NT2/D1 (cell line): ENCODE measurements at regions not wholly inside any gene's neighbourhood (a gene's known extent, or its start where the extent isn't known, plus 50 kb on each side); places are given as distances from the start of the nearest gene placed in this dataset.
"Not testable (repeated sequence)": the region's sequence is repeated elsewhere in the genome, so short reads cannot be mapped to it uniquely, and the experiment has no call there.

ENCODE experiments used
- DNase-seq: peaks from one replicate; pipeline ENCODE4 v3.0.0-alpha.2; 2011; ENCODE audit warnings: low read depth, low spot score
- H3K27me3 ChIP-seq: 2 replicates; pipeline ENCODE4 v1.6.0; 2011; ENCODE audit warnings: mild to moderate bottlenecking; ENCODE audit not compliant: insufficient read length, insufficient read depth
- H3K36me3 ChIP-seq: 2 replicates; pipeline ENCODE4 v1.6.1; 2011; ENCODE audit warnings: mild to moderate bottlenecking, low read length, mixed read lengths; ENCODE audit not compliant: insufficient read depth, insufficient read length
- H3K4me1 ChIP-seq: 2 replicates; pipeline ENCODE4 v1.5.1; 2011; ENCODE audit not compliant: insufficient read depth, insufficient read length
- H3K4me3 ChIP-seq: 2 replicates; pipeline ENCODE4 v1.5.1; 2011; ENCODE audit warnings: low read depth; ENCODE audit not compliant: insufficient read length
- H3K9ac ChIP-seq: 2 replicates; pipeline ENCODE4 v1.6.0; 2011; ENCODE audit warnings: low read depth; ENCODE audit not compliant: insufficient read length
- H3K9me3 ChIP-seq: 2 replicates; pipeline ENCODE4 v1.5.1; 2011; ENCODE audit warnings: mild to moderate bottlenecking, low read length; ENCODE audit not compliant: insufficient read depth
- SUZ12 ChIP-seq: IDR thresholded peaks from 2 replicates; pipeline ENCODE4 v1.6.1; 2011; ENCODE audit not compliant: insufficient read length, insufficient read depth; ENCODE audit errors: extremely low read depth
- YY1 ChIP-seq: IDR thresholded peaks from 2 replicates; pipeline ENCODE4 v1.6.1; 2011; ENCODE audit not compliant: insufficient read length, insufficient read depth
- ZNF274 ChIP-seq: IDR thresholded peaks from 2 replicates; pipeline ENCODE4 v1.6.1; 2011; ENCODE audit warnings: mild to moderate bottlenecking, low read depth, low read length

- H3K4me1 ChIP-seq = peaks cover 2% of the 10 kb centered on the region
- DNase-seq = no peak
- H3K36me3 ChIP-seq = peaks cover 20% of the 10 kb centered on the region
- no peaks in the 10 kb centered on the region for H3K9me3 ChIP-seq
- no peaks in the 10 kb centered on the region for H3K27me3 ChIP-seq
- no peak overlapping the region for H3K9ac ChIP-seq
- no peak for TF ChIP-seq SUZ12
- TF ChIP-seq YY1 = no peak
- TF ChIP-seq ZNF274 = no peak
- H3K4me3 ChIP-seq = no peak overlapping the region
These were observed 184.3 kb downstream of the IGLL1 start for GRCh38 chr22:23395530-23396361.

- no peaks in the 10 kb centered on the region for H3K27me3 ChIP-seq
- no peak overlapping the region for H3K9ac ChIP-seq
- H3K36me3 ChIP-seq = peaks cover 17% of the 10 kb centered on the region
- TF ChIP-seq ZNF274 = no peak
- TF ChIP-seq SUZ12 = no peak
- no peak for TF ChIP-seq YY1
- H3K4me3 ChIP-seq = no peak overlapping the region
- H3K4me1 ChIP-seq = peaks cover 1% of the 10 kb centered on the region
- no peaks in the 10 kb centered on the region for H3K9me3 ChIP-seq
- DNase-seq = no peak
These were observed 185.4 kb downstream of the IGLL1 start for GRCh38 chr22:23394525-23395326.

GRCh38 chr22:23393721-23394320 lies 186.3 kb downstream of the IGLL1 start:
- no peaks in the 10 kb centered on the region for H3K27me3 ChIP-seq
- peaks cover 4% of the 10 kb centered on the region for H3K4me1 ChIP-seq
- H3K4me3 ChIP-seq = no peak overlapping the region

GRCh38 chr22:23393199-23393598 lies 186.9 kb downstream of the IGLL1 start:
- not testable (repeated sequence) for DNase-seq, H3K9ac ChIP-seq, H3K4me1 ChIP-seq, H3K9me3 ChIP-seq, H3K27me3 ChIP-seq, H3K4me3 ChIP-seq
- H3K36me3 ChIP-seq = peaks cover 11% of the 10 kb centered on the region

More at GRCh38 chr22:23393721-23394320, 186.3 kb downstream of the IGLL1 start:
- no peak for DNase-seq
- no peak overlapping the region for H3K9ac ChIP-seq
- peaks cover 11% of the 10 kb centered on the region for H3K36me3 ChIP-seq
- no peaks in the 10 kb centered on the region for H3K9me3 ChIP-seq
- TF ChIP-seq ZNF274 = no peak
- TF ChIP-seq YY1 = no peak
- TF ChIP-seq SUZ12 = no peak

- Histone ChIP-seq H3K36me3 (peaks cover 4% of the 10 kb centered on the region), H3K4me3 (no peak overlapping the region), H3K27me3 (no peaks in the 10 kb centered on the region), H3K9me3 (no peaks in the 10 kb centered on the region), H3K9ac (no peak overlapping the region), H3K4me1 (peaks cover 4% of the 10 kb centered on the region)
- DNase-seq = no peak
- TF ChIP-seq ZNF274 (no peak), YY1 (no peak), SUZ12 (no peak)
These were observed 187.5 kb downstream of the IGLL1 start for GRCh38 chr22:23392420-23393121.

GRCh38 chr22:23391022-23391421 lies 189.1 kb downstream of the IGLL1 start:
- H3K9ac ChIP-seq = no peak overlapping the region
- H3K4me3 ChIP-seq = no peak overlapping the region
- DNase-seq = no peak
- H3K4me1 ChIP-seq = peaks cover 4% of the 10 kb centered on the region
- H3K9me3 ChIP-seq = no peaks in the 10 kb centered on the region
- H3K36me3 ChIP-seq = no peaks in the 10 kb centered on the region
- H3K27me3 ChIP-seq = no peaks in the 10 kb centered on the region
- TF ChIP-seq ZNF274 = no peak
